ENCODE measurements at regions not wholly inside any gene's neighbourhood (a gene's known extent, or its start where the extent isn't known, plus 50 kb on each side); places are given as distances from the start of the nearest gene placed in this dataset.

GRCh38 chr6:40251637-40252300 lies 317.5 kb upstream of the MOCS1 start:
- no peak for TF ChIP-seq POLR2A (IDR thresholded peaks at IDR 0.05)
- TF ChIP-seq CTCF (IDR thresholded peaks at IDR 0.05 in 8 of 11, conservative IDR thresholded peaks at IDR 0.05 in 3 of 11), result no peak
- TF ChIP-seq POLR2AphosphoS5 (IDR thresholded peaks at IDR 0.05), result no peak

GRCh38 chr6:40249935-40250334 lies 315.7 kb upstream of the MOCS1 start:
- peaks cover 0 to 13% (median 0%) of the 10 kb centered on the region in 7 donors for H3K27me3 ChIP-seq (replicated peaks in 1 of 7)
- no peak overlapping the region for H3K27ac ChIP-seq
- TF ChIP-seq POLR2A (IDR thresholded peaks at IDR 0.05) (no peak), CTCF (IDR thresholded peaks at IDR 0.05 in 8 of 11, conservative IDR thresholded peaks at IDR 0.05 in 3 of 11) (no peak), POLR2AphosphoS5 (IDR thresholded peaks at IDR 0.05) (no peak)
- H3K4me3 ChIP-seq, result no peak overlapping the region
- no peaks in the 10 kb centered on the region for H3K36me3 ChIP-seq
- H3K4me1 ChIP-seq, result no peaks in the 10 kb centered on the region
- H3K9me3 ChIP-seq, result peaks cover 0 to under 1% (median 0%) of the 10 kb centered on the region in 8 donors
- intact Hi-C loops (cut with DNase I; ENCODE audit: low total_unique reads), result no loop called here
- no peak for DNase-seq

More at GRCh38 chr6:40251637-40252300, 317.5 kb upstream of the MOCS1 start:
- H3K36me3 ChIP-seq, result no peaks in the 10 kb centered on the region
- no peak overlapping the region for H3K4me3 ChIP-seq
- 75 to 92% (median 86%) methylated on average over 3 of the region's 3 CpGs for WGBS, 5 donors
- peaks cover 0 to 13% (median 0%) of the 10 kb centered on the region in 7 donors for H3K27me3 ChIP-seq (replicated peaks in 1 of 7)
- H3K27ac ChIP-seq, result no peak overlapping the region
- no peaks in the 10 kb centered on the region for H3K9me3 ChIP-seq
- no peaks in the 10 kb centered on the region for H3K4me1 ChIP-seq
- no peak for DNase-seq
- intact Hi-C loops (cut with DNase I; ENCODE audit: low total_unique reads), result no loop called here

GRCh38 chr6:40247516-40248115 lies 313.4 kb upstream of the MOCS1 start:
- no peaks in the 10 kb centered on the region for H3K36me3 ChIP-seq
- no peak for DNase-seq
- WGBS, 5 donors, result 89 to 97% (median 95%) methylated on average over 3 of the region's 3 CpGs
- H3K27me3 ChIP-seq (replicated peaks in 1 of 7), result peaks cover 0 to 13% (median 0%) of the 10 kb centered on the region in 7 donors
- H3K9me3 ChIP-seq, result peaks cover 0 to 13% (median 0%) of the 10 kb centered on the region in 8 donors
- intact Hi-C loops (cut with DNase I; ENCODE audit: low total_unique reads), result no loop called here
- H3K27ac ChIP-seq, result no peak overlapping the region
- no peaks in the 10 kb centered on the region for H3K4me1 ChIP-seq
- no peak overlapping the region for H3K4me3 ChIP-seq
- TF ChIP-seq POLR2AphosphoS5 (IDR thresholded peaks at IDR 0.05), result no peak
- TF ChIP-seq CTCF (IDR thresholded peaks at IDR 0.05 in 8 of 11, conservative IDR thresholded peaks at IDR 0.05 in 3 of 11), result no peak
- TF ChIP-seq POLR2A (IDR thresholded peaks at IDR 0.05), result no peak

- H3K4me1 ChIP-seq, result no peaks in the 10 kb centered on the region
- 71 to 96% (median 90%) methylated on average over 1 of the region's 1 CpG for WGBS, 5 donors
- peaks cover 0 to 20% (median 3%) of the 10 kb centered on the region in 8 donors for H3K9me3 ChIP-seq
- no peak for DNase-seq
- H3K27ac ChIP-seq, result no peak overlapping the region
- peaks cover 0 to 8% (median 0%) of the 10 kb centered on the region in 7 donors for H3K27me3 ChIP-seq (replicated peaks in 1 of 7)
- intact Hi-C loops (cut with DNase I; ENCODE audit: low total_unique reads), result no loop called here
- H3K36me3 ChIP-seq, result no peaks in the 10 kb centered on the region
- TF ChIP-seq CTCF (IDR thresholded peaks at IDR 0.05 in 8 of 11, conservative IDR thresholded peaks at IDR 0.05 in 3 of 11) (no peak), POLR2AphosphoS5 (IDR thresholded peaks at IDR 0.05) (no peak), POLR2A (IDR thresholded peaks at IDR 0.05) (no peak)
- H3K4me3 ChIP-seq, result no peak overlapping the region
Measured at GRCh38 chr6:40244699-40245098, 310.4 kb upstream of the MOCS1 start.
